Activated CD4-positive, alpha-beta T cell treated with anti-CD3 and anti-CD28 coated beads for 36 hours (primary cell): ENCODE measurements at regions not wholly inside any gene's neighbourhood (a gene's known extent, or its start where the extent isn't known, plus 50 kb on each side); places are given as distances from the start of the nearest gene placed in this dataset.

Experiments used
- ATAC-seq: fragments of 200-7000 bp; cut with Tn5 transposase; one replicate; pipeline ENCODE4 v1.10.0; 2021; ENCODE audit warnings: mild to moderate bottlenecking, moderate library complexity
- CTCF ChIA-PET: fragments of 350-600 bp; sonication (Branson Sonifier 250); formaldehyde crosslinking; loops from one replicate; lab custom pipeline; 2021; ENCODE audit warnings: antibody characterized with exemption; lab: Charles Lee
- POLR2A ChIA-PET: fragments of 350-600 bp; sonication (Branson Sonifier 250); formaldehyde crosslinking; loops from one replicate; lab custom pipeline; 2021; ENCODE audit warnings: antibody characterized with exemption, inconsistent platforms; lab: Charles Lee
- DNase-seq: peaks from one replicate; pipeline ENCODE4 v3.0.0-alpha.2; 2020
- H3K27ac Mint-ChIP-seq: one replicate; pipeline ENCODE4 v1.8.0; 2021; ENCODE audit warnings: mixed read lengths
- H3K27me3 Mint-ChIP-seq: one replicate; pipeline ENCODE4 v1.8.0; 2021; ENCODE audit warnings: mixed read lengths
- H3K36me3 Mint-ChIP-seq: one replicate; pipeline ENCODE4 v1.8.0; 2021; ENCODE audit warnings: low read depth, mixed read lengths
- H3K4me1 Mint-ChIP-seq: one replicate; pipeline ENCODE4 v1.8.0; 2021; ENCODE audit warnings: mixed read lengths
- H3K4me3 Mint-ChIP-seq: one replicate; pipeline ENCODE4 v1.8.0; 2021; ENCODE audit warnings: mild to moderate bottlenecking, moderate library complexity, mixed read lengths
- H3K9me3 Mint-ChIP-seq: one replicate; pipeline ENCODE4 v1.8.0; 2021; ENCODE audit warnings: low read depth, mixed read lengths
- intact Hi-C, 2 experiments: fragments of 100-400 bp; cut with DNase I in 1 of 2; cut with micrococcal nuclease in 1 of 2; formaldehyde crosslinking; loops; one replicate each; pipeline versions ENCODE4 v1.14.2 to v1.15.1; 2022 to 2024; cut with DNase I, micrococcal nuclease

- ChIA-PET POLR2A (no interaction called here), CTCF (interaction anchor here (0.7 to 0.8 kb wide), 2 partner anchors 351 to 358 kb away, joined by 3 to 4 read pairs; no protein-coding TSS in a partner anchor)
- Mint-ChIP-seq H3K27ac (no peak overlapping the region), H3K4me1 (peaks cover 16% of the 10 kb centered on the region), H3K27me3 (no peaks in the 10 kb centered on the region), H3K4me3 (no peak overlapping the region), H3K9me3 (no peaks in the 10 kb centered on the region), H3K36me3 (no peaks in the 10 kb centered on the region)
- intact Hi-C loops: no loop called here
- no peak for DNase-seq
- no peak for ATAC-seq
These were observed 178.1 kb downstream of the PTEN start for GRCh38 chr10:88041243-88042159.

- no peak overlapping the region for H3K27ac Mint-ChIP-seq
- POLR2A ChIA-PET: no interaction called here
- no peaks in the 10 kb centered on the region for H3K36me3 Mint-ChIP-seq
- CTCF ChIA-PET: interaction anchor here (0.6 to 0.8 kb wide), 2 partner anchors 350 to 454 kb away, joined by 4 read pairs; no protein-coding TSS in a partner anchor
- H3K4me3 Mint-ChIP-seq: no peak overlapping the region
- no peaks in the 10 kb centered on the region for H3K27me3 Mint-ChIP-seq
- DNase-seq (no peak), ATAC-seq (no peak)
- H3K4me1 Mint-ChIP-seq: peaks cover 14% of the 10 kb centered on the region
- intact Hi-C loops: no loop called here
- no peaks in the 10 kb centered on the region for H3K9me3 Mint-ChIP-seq
These were observed 179.0 kb downstream of the PTEN start for GRCh38 chr10:88042160-88043100.

DNA sequence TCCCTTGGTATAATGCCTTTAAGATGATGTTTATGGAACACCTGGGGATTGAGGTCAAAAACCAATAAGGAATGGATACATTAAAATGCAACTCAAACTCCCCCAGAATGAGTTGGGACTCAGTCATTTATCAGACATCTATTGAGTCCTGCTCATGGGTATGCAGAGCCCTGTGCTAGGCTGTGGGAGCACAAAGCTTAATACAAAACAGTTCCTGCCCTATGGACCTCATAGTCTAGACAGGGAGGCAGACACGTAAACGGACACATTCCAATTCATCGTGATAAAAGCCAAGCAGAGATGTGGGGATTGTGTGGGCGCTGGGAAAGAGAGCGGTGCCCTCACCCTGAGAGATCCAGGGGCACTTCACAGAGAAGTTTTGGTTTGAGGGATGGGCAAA, 181.7 kb downstream of the PTEN start:
- CTCF ChIA-PET: no interaction called here
- ATAC-seq (no peak), DNase-seq (no peak)
- no peaks in the 10 kb centered on the region for H3K27me3 Mint-ChIP-seq
- no peak overlapping the region for H3K27ac Mint-ChIP-seq
- H3K36me3 Mint-ChIP-seq: no peaks in the 10 kb centered on the region
- POLR2A ChIA-PET: no interaction called here
- intact Hi-C loops: no loop called here
- no peak overlapping the region for H3K4me3 Mint-ChIP-seq
- no peaks in the 10 kb centered on the region for H3K9me3 Mint-ChIP-seq
- H3K4me1 Mint-ChIP-seq: peaks cover 6% of the 10 kb centered on the region

- no peak overlapping the region for H3K27ac Mint-ChIP-seq
- no peak overlapping the region for H3K4me3 Mint-ChIP-seq
- no peaks in the 10 kb centered on the region for H3K9me3 Mint-ChIP-seq
- no peaks in the 10 kb centered on the region for H3K27me3 Mint-ChIP-seq
- no peaks in the 10 kb centered on the region for H3K36me3 Mint-ChIP-seq
- ChIA-PET CTCF (no interaction called here), POLR2A (no interaction called here)
- no peak for DNase-seq
- intact Hi-C loops: no loop called here
- H3K4me1 Mint-ChIP-seq: peaks cover 6% of the 10 kb centered on the region
- no peak for ATAC-seq
These were observed 182.4 kb downstream of the PTEN start for GRCh38 chr10:88045656-88046415.

- no peak for ATAC-seq
- DNase-seq: no peak
- H3K4me3 Mint-ChIP-seq: no peak overlapping the region
- H3K36me3 Mint-ChIP-seq: no peaks in the 10 kb centered on the region
- H3K9me3 Mint-ChIP-seq: no peaks in the 10 kb centered on the region
- CTCF ChIA-PET: interaction anchor here (0.6 kb wide), 1 partner anchor 177 kb away, joined by 3 read pairs; no protein-coding TSS in a partner anchor
- intact Hi-C loops: no loop called here
- POLR2A ChIA-PET: no interaction called here
- peaks cover 6% of the 10 kb centered on the region for H3K4me1 Mint-ChIP-seq
- no peaks in the 10 kb centered on the region for H3K27me3 Mint-ChIP-seq
- H3K27ac Mint-ChIP-seq: no peak overlapping the region
These were observed 184.2 kb downstream of the PTEN start for GRCh38 chr10:88047579-88047978.

DNA sequence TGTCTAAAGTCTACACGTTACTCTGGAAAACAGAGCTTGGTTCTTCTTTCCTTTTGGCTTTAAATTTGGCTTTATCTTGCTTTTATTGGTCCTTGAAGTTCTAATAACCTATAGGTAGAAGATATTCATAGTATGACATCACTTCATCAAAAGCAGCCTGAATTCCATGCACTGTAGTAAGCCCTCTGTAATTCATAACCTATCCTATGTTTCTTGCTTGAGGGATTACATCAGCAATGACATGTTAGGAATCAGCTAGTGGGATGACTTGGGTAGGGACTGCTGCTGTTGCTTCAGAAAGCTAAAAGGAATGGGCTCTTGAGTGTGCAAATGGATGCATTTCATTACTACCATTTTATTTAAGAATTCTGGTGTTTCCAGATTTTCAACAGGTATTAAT, 184.9 kb downstream of the PTEN start:
- DNase-seq (no peak), ATAC-seq (no peak)
- no peaks in the 10 kb centered on the region for H3K36me3 Mint-ChIP-seq
- ChIA-PET CTCF (interaction anchor here (0.6 kb wide), 2 partner anchors 280 to 762 kb away, joined by 4 read pairs; no protein-coding TSS in a partner anchor), POLR2A (no interaction called here)
- H3K27ac Mint-ChIP-seq: no peak overlapping the region
- H3K4me3 Mint-ChIP-seq: no peak overlapping the region
- H3K4me1 Mint-ChIP-seq: peaks cover 6% of the 10 kb centered on the region
- no peaks in the 10 kb centered on the region for H3K27me3 Mint-ChIP-seq
- H3K9me3 Mint-ChIP-seq: no peaks in the 10 kb centered on the region
- intact Hi-C loops: no loop called here

- CTCF ChIA-PET: no interaction called here
- intact Hi-C loops: no loop called here
- Mint-ChIP-seq H3K27ac (no peak overlapping the region), H3K9me3 (no peaks in the 10 kb centered on the region), H3K36me3 (no peaks in the 10 kb centered on the region), H3K4me1 (peaks cover 6% of the 10 kb centered on the region), H3K4me3 (no peak overlapping the region), H3K27me3 (no peaks in the 10 kb centered on the region)
- DNase-seq: no peak
- POLR2A ChIA-PET: no interaction called here
- no peak for ATAC-seq
These were observed 185.8 kb downstream of the PTEN start for GRCh38 chr10:88049204-88049603.

- intact Hi-C loops: no loop called here
- no peaks in the 10 kb centered on the region for H3K36me3 Mint-ChIP-seq
- H3K27ac Mint-ChIP-seq: no peak overlapping the region
- no peak overlapping the region for H3K4me3 Mint-ChIP-seq
- DNase-seq: no peak
- ATAC-seq: no peak
- POLR2A ChIA-PET: no interaction called here
- H3K4me1 Mint-ChIP-seq: peaks cover 15% of the 10 kb centered on the region
- peaks cover 7% of the 10 kb centered on the region for H3K9me3 Mint-ChIP-seq
- CTCF ChIA-PET: no interaction called here
- peaks cover 9% of the 10 kb centered on the region for H3K27me3 Mint-ChIP-seq
These were observed 194.3 kb downstream of the PTEN start for GRCh38 chr10:88057720-88058119.

DNA sequence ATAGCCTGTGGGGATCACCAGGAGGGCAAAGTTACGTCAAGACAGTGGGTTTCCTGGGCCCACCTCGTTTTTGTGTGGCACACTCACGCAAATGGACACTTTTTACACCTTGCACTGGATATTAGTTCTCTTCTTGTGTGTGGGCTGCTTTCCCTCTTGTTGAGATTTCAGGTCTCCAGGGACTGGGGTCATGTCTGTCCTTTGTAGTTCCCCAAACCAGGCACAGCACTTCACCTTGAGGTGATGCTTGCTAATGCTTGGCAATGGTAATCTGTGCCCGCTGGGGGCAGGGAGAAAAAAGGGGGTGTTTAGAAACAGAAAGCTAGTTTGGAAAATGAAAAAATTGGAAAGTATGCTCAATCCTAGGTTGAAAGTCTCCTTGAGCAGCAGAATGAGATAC, 195.3 kb downstream of the PTEN start:
- DNase-seq (no peak), ATAC-seq (no peak)
- intact Hi-C loops: no loop called here
- H3K36me3 Mint-ChIP-seq: no peaks in the 10 kb centered on the region
- H3K27ac Mint-ChIP-seq: no peak overlapping the region
- H3K9me3 Mint-ChIP-seq: peaks cover 7% of the 10 kb centered on the region
- no peak overlapping the region for H3K4me3 Mint-ChIP-seq
- H3K27me3 Mint-ChIP-seq: peaks cover 9% of the 10 kb centered on the region
- peaks cover 19% of the 10 kb centered on the region for H3K4me1 Mint-ChIP-seq
- ChIA-PET CTCF (no interaction called here), POLR2A (no interaction called here)

DNA sequence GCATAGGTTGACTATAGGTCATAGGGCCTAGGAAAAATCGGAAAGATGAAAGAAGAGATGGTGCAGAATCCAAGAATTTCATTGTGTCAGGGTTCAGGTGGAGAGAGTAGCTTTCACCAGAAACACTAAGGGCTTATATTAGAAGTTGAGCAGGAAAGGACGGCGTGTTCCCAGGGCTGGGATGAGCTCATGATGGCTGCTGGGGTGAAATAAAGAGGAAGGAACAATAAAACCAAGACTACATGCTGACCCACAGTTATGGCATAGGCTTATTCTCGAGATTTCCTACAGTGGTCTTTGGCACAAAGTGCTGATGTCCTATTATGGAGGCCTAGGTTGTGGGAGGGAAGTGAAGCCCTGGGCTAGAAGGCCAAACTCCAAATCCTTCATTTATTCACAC, 195.8 kb downstream of the PTEN start:
- Mint-ChIP-seq H3K27me3 (peaks cover 11% of the 10 kb centered on the region), H3K4me3 (no peak overlapping the region), H3K4me1 (peaks cover 21% of the 10 kb centered on the region), H3K27ac (no peak overlapping the region), H3K36me3 (no peaks in the 10 kb centered on the region), H3K9me3 (peaks cover 7% of the 10 kb centered on the region)
- DNase-seq (no peak), ATAC-seq (no peak)
- POLR2A ChIA-PET: no interaction called here
- CTCF ChIA-PET: no interaction called here
- intact Hi-C loops: no loop called here

GRCh38 chr10:88060762-88061161, 197.3 kb downstream of the PTEN start:
- no peak for DNase-seq
- H3K36me3 Mint-ChIP-seq: no peaks in the 10 kb centered on the region
- peaks cover 37% of the 10 kb centered on the region for H3K4me1 Mint-ChIP-seq
- H3K27ac Mint-ChIP-seq: no peak overlapping the region
- ChIA-PET CTCF (interaction anchor here (0.6 to 1.0 kb wide), 4 partner anchors 8 to 615 kb away, joined by 3 to 4 read pairs (median 3); no protein-coding TSS in a partner anchor), POLR2A (no interaction called here)
- ATAC-seq: no peak
- peaks cover 7% of the 10 kb centered on the region for H3K9me3 Mint-ChIP-seq
- H3K27me3 Mint-ChIP-seq: peaks cover 12% of the 10 kb centered on the region
- intact Hi-C loops: no loop called here
- no peak overlapping the region for H3K4me3 Mint-ChIP-seq
